GM21619 (cell line): ENCODE measurements at regions not wholly inside any gene's neighbourhood (a gene's known extent, or its start where the extent isn't known, plus 50 kb on each side); places are given as distances from the start of the nearest gene placed in this dataset.
A peak's percentile ranks its signal among the peaks of the same experiment; 100 is the strongest.
"Not testable (repeated sequence)": the region's sequence is repeated elsewhere in the genome, so short reads cannot be mapped to it uniquely, and the experiment has no call there.

Experiments
- ATAC-seq: cut with Tn5 transposase; IDR thresholded peaks from one replicate; pipeline ENCODE4 v1.9.1; 2021; ENCODE audit not compliant: unreplicated experiment

DNA sequence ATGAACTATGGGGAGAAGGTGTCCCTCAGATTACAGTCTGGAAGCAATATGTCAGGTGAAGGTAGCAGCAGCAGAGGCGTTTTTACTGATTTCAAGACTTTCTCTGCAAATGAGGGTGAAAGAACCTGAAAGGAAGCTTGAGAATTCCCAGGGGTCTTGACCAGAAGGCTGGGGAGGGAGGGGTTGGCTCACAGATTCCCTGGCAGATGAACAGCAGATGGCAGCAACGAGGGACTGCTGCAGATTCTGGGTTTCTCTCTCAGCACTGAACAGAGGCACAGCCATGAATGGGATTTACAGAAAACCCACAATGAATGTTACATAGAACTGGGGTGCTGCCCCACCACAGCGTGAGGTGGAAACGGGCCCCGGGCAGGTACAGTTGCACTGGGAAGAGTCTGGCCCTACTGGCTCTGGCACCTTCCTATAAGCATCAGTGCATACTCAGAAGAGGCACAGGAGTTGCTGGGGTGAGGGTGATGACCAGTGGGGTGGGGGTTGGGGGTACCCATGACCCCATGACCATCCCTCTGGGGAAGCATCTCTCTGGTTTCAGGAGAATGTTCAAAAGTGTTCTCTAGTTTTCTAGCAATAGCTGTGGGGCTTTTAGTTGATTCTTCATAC is 317.8 kb downstream of the SH2D4B start:
- ATAC-seq = peak; percentile 71

DNA sequence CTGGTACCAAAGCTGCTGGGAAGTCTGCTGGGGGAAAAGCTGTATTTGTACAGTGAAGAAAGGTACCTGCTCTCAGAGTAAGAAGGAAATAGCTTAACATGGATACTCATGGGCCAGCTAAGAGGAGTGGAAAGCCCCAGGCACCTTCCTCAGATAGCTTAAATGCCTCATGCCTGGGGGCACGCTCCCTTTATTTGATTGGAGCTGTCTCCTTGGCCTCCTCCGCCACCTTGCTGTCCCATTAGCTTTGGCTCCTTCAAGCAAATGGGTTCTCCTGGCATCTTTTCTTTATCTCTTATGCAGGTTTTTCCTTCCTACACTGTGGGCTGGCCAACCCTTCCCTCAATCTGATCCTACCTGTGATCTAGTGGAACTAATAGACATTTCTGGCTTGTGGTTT is 318.5 kb downstream of the SH2D4B start:
- ATAC-seq = no peak

DNA sequence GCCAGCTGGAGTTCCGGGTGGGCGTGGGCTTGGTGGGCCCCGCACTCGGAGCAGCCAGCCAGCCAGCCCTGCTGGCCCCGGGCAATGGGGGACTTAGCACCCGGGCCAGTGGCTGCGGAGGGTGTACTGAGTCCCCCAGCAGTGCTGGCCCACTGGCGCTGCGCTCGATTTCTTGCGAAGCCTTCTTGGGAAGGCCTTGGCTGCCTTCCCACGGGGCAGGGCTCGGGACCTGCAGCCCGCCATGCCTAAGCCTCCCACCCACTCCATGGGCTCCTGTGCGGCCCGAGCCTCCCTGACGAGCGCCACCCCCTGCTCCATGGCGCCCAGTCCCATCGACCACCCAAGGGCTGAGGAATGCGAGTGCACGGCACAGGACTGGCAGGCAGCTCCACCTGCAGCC is 321.6 kb downstream of the SH2D4B start:
- ATAC-seq = not testable (repeated sequence)

DNA sequence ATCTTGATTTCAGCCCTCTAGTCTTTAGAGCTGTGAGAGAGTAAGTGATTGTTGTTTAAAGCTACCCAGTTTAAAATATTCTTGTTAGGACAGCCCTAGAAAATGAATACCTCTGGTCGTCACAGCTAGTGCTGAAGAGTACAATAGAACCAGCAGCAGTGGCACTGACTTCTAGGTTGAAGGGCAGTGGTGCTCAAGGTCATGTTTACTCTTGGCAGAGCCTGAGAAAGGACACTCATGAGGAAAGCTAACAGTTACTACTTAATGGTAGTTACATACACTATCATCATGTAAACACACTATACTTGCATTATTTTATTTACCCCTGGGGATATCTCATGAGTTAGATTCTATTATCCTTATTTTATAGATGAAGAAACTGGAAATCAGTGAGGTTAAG is 323.0 kb downstream of the SH2D4B start:
- ATAC-seq = no peak

DNA sequence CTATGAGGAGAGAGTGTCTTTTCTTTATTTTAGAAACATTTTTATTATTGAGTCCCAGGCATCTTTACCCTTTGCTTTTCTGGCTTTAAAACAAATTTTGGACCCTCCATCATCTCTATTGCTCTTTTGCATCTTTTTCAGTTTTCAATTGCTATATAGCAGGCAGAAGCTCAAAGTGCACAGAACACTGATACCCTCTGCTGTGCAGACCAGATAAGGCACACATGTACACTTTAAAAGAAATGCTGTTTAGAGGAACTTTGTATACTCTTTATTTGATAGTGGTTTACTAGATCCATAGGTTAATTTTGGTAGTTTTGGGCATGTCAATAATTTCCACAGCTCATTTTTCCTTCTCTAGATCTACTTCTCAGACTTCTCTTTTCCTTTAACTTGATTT is 324.2 kb downstream of the SH2D4B start:
- no peak for ATAC-seq

DNA sequence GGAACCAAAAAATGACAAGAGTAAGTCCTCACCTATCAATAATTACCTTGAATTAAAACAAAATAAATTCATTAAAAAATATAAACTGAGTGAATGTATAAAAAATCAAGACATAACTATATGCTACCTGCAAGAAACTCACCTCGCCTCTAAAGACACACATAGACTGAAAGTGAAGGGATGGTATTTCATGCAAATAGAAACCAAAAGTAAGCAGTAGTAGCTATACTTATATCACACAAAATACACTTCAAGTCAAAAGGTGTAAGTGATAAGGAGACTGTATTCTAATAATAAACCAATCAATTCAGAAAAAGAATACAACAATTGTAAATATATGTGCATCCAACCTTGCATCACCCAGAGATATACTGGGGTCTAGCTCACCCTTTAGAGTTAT is 332.6 kb downstream of the SH2D4B start:
- peak; percentile 86 for ATAC-seq

DNA sequence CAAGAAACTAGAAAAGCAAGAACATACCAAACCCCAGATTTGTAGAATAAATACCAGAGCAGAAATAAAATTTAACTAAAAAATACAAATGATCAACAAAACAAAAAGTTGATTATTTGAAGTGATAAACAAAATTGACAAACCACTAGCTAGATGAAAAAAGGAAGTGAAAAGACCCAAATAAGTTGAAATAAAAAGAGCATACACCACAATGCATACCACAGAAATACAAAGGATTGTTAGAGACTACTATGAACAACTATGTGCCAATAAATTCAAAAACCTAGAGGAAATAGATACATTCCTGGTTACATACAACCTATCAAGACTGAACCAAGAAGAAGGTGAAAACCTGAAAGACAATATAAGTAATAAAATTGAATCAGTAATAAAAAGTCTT is 333.4 kb downstream of the SH2D4B start:
- peak; percentile 48 for ATAC-seq

DNA sequence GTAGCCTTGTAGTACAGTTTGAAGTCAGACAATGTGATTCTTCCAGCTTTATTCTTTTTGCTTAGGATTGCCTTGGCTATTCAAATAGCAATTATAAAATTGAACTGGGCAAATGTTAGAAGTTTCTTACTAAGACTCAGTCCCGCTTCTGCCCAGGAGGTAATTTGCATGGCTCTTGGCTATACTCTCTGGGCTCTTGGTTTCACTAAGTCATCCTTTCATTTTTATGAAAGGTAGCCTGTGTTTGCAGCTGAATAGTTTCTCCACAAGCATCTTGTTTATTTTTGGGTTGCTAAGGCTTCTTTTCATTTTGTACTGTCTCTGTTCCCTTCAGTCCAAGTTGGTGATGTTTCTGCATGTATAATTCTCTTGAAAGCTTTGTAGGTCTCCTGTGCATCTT is 340.6 kb downstream of the SH2D4B start:
- no peak for ATAC-seq

DNA sequence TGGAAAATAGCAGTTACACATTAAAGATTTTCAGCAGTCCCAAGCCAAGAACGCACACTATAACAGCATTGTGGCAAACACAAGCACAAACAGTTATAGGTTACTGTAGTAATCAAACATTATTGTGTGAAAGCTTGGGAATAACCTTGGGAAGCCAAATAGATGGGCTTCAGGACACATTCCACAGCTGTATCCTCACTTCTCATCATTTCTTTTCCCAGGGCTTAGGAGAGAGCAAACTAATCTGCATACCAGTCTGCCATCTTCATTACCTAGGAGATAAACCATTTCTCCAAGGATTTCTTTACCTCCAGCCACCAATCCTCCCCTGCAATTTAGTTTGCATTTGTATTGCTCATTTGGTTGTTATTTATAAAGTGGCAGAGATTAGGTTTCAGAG is 352.4 kb downstream of the SH2D4B start:
- ATAC-seq = no peak

DNA sequence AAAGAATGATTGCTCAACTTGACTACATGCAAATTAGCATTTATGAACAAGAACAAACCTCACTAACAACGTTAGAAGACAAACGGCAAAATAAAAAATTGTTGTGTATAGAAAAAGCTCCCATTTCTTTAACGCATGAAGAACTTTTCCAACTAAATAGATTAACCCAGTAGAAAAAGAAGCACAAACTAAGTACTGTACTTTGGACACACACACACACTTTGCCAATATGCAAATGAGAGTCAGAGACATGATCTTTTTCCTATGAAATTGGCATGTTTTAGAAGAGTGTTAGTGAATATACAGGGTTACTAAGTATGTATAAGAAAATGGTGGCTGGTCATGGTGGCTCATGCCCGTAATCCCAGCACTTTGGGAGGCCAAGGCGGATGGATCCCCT is 355.6 kb downstream of the SH2D4B start:
- ATAC-seq = no peak

DNA sequence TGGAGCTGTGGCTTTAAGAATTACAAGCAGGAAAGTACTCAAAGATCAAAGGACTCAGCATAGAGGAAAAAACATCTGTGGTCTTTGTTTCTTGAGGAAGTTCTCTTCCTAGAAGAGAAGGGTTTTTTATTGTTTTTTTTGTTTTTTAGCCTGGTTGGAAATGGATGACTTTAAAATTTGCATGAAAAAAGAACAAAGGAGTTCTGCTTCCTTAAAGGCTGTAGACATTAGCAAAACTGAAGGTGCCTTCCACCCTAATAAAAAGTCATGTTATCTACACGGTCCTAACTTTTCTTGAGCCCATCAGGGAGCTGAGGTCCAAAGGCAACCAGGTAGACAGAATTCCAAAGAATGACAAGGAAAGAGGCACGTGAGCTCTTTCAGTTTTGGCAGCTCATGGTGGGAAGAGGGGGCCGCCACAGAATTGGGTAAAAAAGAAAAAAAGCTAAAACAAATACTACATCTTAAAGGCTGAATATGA is 356.6 kb downstream of the SH2D4B start:
- ATAC-seq = no peak

DNA sequence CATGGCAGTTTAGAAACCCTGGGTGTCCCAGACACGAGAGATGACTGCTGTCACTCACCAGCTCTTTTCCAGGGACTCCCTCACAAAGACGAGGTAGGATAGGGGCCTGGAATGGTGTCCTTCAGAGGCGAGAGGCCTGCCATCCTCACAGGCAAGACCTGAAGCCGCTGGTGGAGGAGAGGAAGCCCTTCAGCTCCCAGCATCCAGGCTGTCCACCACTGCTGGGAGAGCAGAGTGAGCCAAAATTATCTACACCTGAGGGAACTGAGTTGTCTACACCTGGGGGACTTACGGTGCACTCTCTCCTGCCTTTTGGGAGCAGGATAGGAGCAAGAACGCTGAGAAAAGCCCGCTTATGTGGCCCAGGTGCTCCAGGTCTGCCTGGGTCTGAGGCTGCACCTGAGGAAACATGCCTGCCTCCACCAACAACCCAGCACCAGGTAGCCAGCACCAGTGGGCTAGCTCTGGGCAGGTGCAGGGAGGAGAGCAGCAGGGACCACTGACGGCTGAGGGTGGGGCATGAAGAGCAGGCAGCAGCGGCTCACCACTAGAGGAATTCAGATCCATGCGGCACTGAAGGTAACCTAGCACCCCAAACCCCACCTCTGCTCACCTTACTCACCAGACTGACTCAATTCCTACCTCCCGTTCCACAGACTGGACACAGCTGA is 357.2 kb downstream of the SH2D4B start:
- no peak for ATAC-seq

DNA sequence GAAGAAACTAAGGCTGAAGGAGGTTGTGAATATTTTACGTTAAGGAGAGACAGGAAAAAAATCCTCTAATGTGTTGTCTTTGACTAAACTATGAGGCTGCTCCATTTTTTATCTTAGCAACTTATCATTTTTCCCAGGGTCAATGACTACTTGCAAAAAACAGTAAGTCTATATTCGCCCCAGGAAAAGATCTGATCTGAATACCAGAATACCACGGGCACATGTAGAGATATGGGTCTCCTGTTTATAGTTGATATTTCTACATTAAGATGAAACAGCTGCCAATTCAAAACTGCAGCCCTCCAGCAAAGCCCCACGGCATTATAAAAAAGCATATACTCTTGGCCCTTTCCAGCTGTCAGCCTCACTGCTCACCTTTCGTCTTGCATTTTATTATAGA is 358.4 kb downstream of the SH2D4B start:
- ATAC-seq = no peak

DNA sequence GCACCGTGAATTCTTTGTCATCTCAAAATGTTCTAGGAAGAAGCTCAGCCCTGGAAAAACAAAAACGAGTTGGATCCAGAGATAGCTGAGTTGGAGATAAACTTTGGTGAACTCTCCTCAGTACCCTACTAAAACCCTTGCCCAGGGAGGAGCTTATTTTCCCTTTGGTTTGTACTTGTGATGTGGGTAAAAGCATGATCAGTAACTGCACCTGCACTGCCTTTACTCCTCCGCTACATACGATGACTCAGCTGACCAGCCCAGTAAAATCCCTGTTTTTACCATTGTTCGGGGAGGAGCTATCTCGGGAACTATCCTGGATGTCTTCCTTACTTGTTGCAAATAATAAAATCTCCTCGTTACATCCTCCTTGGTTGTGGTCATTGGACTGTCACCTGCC is 359.3 kb downstream of the SH2D4B start:
- no peak for ATAC-seq

DNA sequence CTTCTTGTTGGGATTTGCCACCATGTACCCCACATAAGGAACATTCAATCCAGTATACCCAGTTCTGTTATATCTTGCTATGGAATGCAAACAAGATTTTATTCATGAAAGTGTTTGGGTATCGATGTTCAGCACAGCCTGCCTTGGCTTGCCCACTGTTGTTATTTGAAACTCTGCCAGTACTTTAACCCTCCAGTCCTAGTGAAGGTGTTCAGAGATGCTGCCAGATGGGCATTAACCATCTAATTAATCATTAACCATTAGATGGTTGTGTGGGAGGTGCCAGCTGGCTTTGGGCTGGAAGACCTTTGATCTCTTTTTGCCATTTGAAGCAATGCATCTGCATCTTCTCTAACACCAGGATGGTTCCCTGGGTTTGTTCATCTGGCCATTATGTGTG is 363.0 kb downstream of the SH2D4B start:
- no peak for ATAC-seq

DNA sequence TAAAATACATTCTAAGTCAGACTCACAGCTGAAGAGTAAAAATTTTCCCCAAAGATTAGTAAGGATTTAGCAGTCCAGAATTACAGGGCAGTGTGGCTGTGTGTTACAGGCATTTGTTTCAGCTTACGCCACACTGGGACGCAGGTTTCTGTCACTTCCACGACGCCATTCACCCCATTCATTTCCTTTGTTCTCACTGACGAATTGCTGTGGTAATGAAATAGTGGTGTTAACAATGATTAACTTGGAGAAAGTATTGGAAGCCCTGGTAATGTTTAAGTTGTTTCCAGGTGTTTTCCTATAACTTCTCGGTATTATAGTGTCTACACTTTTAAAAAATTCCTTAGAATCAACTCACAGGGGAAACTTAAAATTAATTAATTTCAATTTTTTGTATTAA is 370.9 kb downstream of the SH2D4B start:
- no peak for ATAC-seq

DNA sequence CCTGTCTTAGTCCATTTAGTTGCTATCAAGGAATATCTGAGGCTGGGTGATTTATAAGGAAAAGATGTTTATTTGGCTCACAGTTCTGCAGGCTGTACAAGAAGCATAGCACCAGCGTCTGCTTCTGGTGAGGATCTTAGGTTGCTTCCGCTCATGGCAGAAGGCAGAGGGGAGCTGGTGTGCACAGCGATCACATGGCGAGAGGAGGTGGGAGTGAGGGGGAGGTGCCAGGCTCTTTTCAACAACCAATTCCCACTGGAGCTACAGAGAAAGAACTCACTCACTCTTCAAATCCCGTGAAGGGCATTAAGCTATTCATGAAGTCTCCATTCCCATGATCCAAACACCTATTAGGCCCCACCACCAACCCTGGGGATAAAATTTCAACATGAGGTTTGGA is 371.6 kb downstream of the SH2D4B start:
- no peak for ATAC-seq

DNA sequence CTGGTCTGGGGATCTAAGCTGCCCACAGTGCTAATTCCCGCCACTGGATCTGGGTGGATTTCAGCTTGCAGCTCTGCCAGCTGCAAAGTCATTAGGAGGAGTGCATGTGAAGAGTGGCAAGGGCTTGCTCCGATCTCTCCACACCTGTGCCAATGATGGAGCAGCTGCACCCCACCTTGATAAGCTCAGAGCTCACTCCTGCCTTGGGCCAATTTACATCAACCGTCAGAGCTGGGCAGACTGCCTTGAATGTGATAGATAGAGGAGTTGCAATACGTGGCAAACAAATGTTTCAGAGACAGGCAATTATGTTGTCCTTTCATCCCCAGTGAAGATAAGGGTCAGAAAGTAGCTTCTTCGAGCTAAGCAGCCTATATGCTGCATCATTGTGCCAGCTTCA is 379.9 kb downstream of the SH2D4B start:
- ATAC-seq = no peak

DNA sequence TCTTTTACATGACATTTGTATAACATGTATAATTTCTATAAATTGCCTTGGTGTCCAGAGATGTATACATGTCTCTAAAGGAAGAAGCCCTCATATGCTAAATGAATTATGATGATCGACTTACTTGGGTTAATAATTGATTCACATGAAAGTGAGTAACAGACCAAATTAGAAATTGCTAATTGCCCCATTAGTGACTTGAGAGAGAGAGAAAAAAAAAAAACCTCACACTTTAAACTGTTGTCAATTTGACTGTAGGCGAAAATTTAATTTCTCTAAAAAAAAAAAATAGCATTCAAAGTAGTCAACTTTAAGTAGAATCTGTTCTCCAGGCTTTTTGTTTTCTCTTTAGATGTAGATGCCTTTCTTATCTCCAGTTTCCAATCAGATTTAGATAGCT is 383.3 kb downstream of the SH2D4B start:
- ATAC-seq = no peak

DNA sequence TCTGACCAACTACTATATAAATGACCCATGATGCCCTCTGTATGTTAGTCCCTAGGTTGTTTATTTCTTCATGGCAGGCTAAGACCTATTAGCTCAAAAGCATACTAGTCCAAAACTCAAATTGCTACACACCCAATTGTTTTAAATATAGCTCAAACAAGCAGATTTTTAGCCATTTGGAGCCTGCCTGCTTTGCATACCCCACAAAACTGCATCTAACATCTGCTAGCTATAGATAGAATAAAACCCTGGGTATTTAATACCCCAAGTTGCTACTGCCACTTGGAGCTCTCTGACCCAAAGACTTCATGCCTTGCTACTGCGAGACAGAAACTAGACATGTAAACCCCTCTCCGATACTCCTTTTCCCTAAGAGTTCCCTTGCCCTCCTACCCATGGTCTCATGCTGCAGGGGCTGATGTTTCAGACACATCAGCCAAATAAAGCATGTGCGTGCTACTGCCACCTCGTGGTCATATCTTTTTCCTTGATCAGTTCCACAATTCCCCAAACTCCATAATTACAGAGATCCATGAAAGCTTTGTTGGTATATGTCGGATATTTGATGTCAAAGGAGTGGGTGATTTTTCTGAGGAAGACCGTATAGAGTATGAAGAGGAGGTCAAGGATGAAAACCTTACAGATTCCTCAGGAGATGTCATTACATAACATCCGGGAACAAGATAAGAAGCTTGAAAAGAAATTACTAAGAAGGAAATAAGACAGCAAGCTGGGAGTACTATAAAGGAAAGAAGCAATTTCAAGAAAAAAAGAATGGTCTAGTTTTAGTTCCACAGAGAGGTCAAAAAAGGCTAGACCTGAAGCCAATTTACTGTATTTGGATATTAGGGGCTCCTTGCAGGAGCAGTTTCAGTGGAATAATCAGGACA is 386.6 kb downstream of the SH2D4B start:
- ATAC-seq = peak; percentile 66

DNA sequence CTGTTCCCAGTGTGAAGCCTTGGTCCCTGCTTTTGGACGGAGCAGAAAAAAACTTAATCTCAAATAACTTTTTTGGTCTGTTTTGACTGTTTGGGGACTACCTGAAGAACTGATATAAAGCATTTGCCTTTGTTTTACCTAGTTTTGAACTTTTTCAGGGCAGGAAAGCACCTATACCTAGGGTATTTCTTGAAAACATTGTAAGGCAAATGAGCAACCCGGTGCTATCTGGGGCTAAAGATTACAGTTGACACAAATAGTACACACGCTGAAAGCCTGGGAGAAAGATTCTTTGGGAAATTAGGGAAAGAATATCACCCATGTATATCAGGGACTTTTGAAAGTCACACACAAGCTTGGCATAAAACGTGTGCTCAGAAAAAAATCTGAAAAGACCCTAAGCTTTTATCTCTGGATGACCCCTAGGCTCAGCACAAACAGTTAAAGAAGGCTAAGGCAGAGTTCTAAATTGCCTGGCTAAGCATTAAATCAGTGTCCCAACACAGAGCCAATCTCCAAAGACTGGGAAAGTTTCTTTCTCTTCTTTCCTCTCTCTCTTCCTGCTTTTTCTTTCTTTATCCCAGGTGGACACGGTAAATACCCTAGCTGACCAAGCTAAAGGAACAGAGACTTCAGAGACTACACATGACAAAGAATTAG is 389.8 kb downstream of the SH2D4B start:
- no peak for ATAC-seq
